ENCODE measurements at regions not wholly inside any gene's neighbourhood (a gene's known extent, or its start where the extent isn't known, plus 50 kb on each side); places are given as distances from the start of the nearest gene placed in this dataset.

DNA sequence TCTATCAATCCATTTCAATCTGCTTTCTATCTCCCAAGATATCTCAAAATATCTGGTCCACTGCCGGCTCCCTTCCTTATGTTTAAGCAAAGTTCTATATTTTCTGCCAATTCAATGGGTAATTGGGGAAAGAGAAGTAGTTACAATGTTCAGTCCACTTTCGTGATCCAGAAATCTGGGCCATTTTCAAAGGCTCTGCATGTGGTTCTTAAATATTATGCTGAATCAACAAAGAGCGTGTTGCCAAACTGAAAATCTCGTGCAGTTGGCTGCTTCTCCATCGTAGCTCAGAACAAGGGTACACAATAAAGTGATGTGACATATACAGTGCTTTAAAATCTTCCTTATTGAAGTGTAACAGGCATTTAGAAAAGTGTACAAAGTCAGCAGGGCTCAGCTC, 863.1 kb downstream of the RNF144A start:
- CTCF ChIA-PET, result no interaction called here
- TF ChIP-seq EZH2 (IDR thresholded peaks at IDR 0.05; ENCODE audit: borderline replicate concordance, low read depth, low read length, poor library complexity, severe bottlenecking), result no peak
- TF ChIP-seq, protein P1, sequence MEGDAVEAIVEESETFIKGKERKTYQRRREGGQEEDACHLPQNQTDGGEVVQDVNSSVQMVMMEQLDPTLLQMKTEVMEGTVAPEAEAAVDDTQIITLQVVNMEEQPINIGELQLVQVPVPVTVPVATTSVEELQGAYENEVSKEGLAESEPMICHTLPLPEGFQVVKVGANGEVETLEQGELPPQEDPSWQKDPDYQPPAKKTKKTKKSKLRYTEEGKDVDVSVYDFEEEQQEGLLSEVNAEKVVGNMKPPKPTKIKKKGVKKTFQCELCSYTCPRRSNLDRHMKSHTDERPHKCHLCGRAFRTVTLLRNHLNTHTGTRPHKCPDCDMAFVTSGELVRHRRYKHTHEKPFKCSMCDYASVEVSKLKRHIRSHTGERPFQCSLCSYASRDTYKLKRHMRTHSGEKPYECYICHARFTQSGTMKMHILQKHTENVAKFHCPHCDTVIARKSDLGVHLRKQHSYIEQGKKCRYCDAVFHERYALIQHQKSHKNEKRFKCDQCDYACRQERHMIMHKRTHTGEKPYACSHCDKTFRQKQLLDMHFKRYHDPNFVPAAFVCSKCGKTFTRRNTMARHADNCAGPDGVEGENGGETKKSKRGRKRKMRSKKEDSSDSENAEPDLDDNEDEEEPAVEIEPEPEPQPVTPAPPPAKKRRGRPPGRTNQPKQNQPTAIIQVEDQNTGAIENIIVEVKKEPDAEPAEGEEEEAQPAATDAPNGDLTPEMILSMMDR (conservative IDR thresholded peaks at IDR 0.05; ENCODE audit: low read depth, low read length), result no peak
- POLR2A ChIA-PET (ENCODE audit: low non-redundant PET), result no interaction called here
- Histone ChIP-seq H3K36me3 (ENCODE audit: insufficient read depth, low read length, poor library complexity, severe bottlenecking) (no peaks in the 10 kb centered on the region), H3K27ac (ENCODE audit: low read depth, low read length, poor library complexity, severe bottlenecking) (no peak overlapping the region), H3K4me3 (ENCODE audit: low read depth, low read length, poor library complexity, severe bottlenecking) (no peak overlapping the region), H3K9me3 (ENCODE audit: low read depth, low read length, poor library complexity, severe bottlenecking) (no peaks in the 10 kb centered on the region), H3K4me1 (ENCODE audit: insufficient read depth, low read length, poor library complexity, severe bottlenecking) (no peaks in the 10 kb centered on the region), H3K27me3 (replicated peaks; ENCODE audit: insufficient read depth, low read depth, low read length, poor library complexity) (no peaks in the 10 kb centered on the region)
- BruUV-seq (replicated peaks), result no TSS peak
- intact Hi-C loops (cut with micrococcal nuclease; ENCODE audit: unreplicated experiment), result no loop called here
- DNase-seq (ENCODE audit: low spot score), result no peak

DNA sequence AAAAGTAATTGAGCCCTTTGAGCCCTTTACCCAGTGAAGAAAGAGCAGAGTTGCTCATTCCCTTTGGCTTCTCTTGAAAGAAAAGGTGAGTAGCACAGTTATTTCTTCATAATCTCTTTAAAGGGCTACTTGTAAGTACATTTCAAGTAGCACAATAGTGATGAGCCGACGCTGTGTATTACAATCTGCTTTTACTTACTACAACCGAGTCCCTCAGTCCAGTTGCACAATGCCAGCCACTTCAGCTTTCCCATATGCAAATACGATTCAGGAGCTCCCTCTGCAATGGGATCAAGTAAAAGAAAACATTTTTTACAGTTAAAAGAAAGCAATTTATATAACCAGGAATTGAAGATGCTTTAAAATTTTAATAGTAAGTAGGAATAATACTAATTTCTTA, 868.5 kb downstream of the RNF144A start:
- Histone ChIP-seq H3K27me3 (replicated peaks; ENCODE audit: insufficient read depth, low read depth, low read length, poor library complexity) (no peaks in the 10 kb centered on the region), H3K9me3 (ENCODE audit: low read depth, low read length, poor library complexity, severe bottlenecking) (no peaks in the 10 kb centered on the region), H3K36me3 (ENCODE audit: insufficient read depth, low read length, poor library complexity, severe bottlenecking) (no peaks in the 10 kb centered on the region), H3K4me1 (ENCODE audit: insufficient read depth, low read length, poor library complexity, severe bottlenecking) (no peaks in the 10 kb centered on the region), H3K4me3 (ENCODE audit: low read depth, low read length, poor library complexity, severe bottlenecking) (no peak overlapping the region), H3K27ac (ENCODE audit: low read depth, low read length, poor library complexity, severe bottlenecking) (no peak overlapping the region)
- intact Hi-C loops (cut with micrococcal nuclease; ENCODE audit: unreplicated experiment), result no loop called here
- TF ChIP-seq, protein P1 (conservative IDR thresholded peaks at IDR 0.05; ENCODE audit: low read depth, low read length), result no peak
- no peak for TF ChIP-seq EZH2 (IDR thresholded peaks at IDR 0.05; ENCODE audit: borderline replicate concordance, low read depth, low read length, poor library complexity, severe bottlenecking)
- no TSS peak for BruUV-seq (replicated peaks)
- ChIA-PET POLR2A (ENCODE audit: low non-redundant PET) (no interaction called here), CTCF (no interaction called here)
- no peak for DNase-seq (ENCODE audit: low spot score)

DNA sequence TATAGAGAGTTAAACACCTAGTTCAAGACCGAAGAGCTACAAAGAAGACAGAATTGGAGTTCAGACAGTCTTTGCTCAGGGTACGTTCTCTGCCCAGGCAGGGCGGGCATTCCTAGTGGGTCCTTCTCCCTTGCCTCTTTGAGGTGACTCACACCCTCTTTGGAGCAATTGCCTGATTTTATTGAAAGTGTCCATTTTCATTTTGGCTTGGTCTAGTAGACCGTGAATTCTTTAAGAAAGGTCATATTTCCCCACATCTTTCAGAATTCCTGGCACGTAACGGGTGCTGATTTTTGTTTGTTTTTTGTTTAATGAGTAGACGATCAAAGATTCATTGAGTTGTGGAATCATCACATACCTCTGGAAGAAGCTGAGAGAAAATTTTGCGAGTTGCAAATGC, 871.5 kb downstream of the RNF144A start:
- Histone ChIP-seq H3K4me1 (ENCODE audit: insufficient read depth, low read length, poor library complexity, severe bottlenecking) (no peaks in the 10 kb centered on the region), H3K27ac (ENCODE audit: low read depth, low read length, poor library complexity, severe bottlenecking) (no peak overlapping the region), H3K4me3 (ENCODE audit: low read depth, low read length, poor library complexity, severe bottlenecking) (no peak overlapping the region), H3K36me3 (ENCODE audit: insufficient read depth, low read length, poor library complexity, severe bottlenecking) (no peaks in the 10 kb centered on the region), H3K27me3 (replicated peaks; ENCODE audit: insufficient read depth, low read depth, low read length, poor library complexity) (no peaks in the 10 kb centered on the region), H3K9me3 (ENCODE audit: low read depth, low read length, poor library complexity, severe bottlenecking) (no peaks in the 10 kb centered on the region)
- no peak for DNase-seq (ENCODE audit: low spot score)
- intact Hi-C loops (cut with micrococcal nuclease; ENCODE audit: unreplicated experiment), result no loop called here
- CTCF ChIA-PET, result no interaction called here
- TF ChIP-seq, protein P1 (conservative IDR thresholded peaks at IDR 0.05; ENCODE audit: low read depth, low read length), result no peak
- no peak for TF ChIP-seq EZH2 (IDR thresholded peaks at IDR 0.05; ENCODE audit: borderline replicate concordance, low read depth, low read length, poor library complexity, severe bottlenecking)
- POLR2A ChIA-PET (ENCODE audit: low non-redundant PET), result interaction anchor here (0.7 kb wide), 1 partner anchor 50 kb away, joined by 4 read pairs; no protein-coding TSS in a partner anchor
- BruUV-seq (replicated peaks), result no TSS peak
